PC-3 (cell line): ENCODE measurements at regions not wholly inside any gene's neighbourhood (a gene's known extent, or its start where the extent isn't known, plus 50 kb on each side); places are given as distances from the start of the nearest gene placed in this dataset.

ENCODE experiments used
- EZH2 ChIP-seq: fragments of 300-600 bp; sonication (generic); IDR thresholded peaks from one replicate; pipeline ENCODE4 v1.6.1; 2017; ENCODE audit warnings: antibody characterized with exemption, mild to moderate bottlenecking, low read length; ENCODE audit not compliant: unreplicated experiment
- TF ChIP-seq, protein P1 (sequence below): fragments of 300-600 bp; sonication (generic); conservative IDR thresholded peaks from 2 replicates; pipeline ENCODE4 v1.5.1; 2017; ENCODE audit warnings: antibody characterized with exemption, low read depth, mild to moderate bottlenecking, low read length

DNA sequence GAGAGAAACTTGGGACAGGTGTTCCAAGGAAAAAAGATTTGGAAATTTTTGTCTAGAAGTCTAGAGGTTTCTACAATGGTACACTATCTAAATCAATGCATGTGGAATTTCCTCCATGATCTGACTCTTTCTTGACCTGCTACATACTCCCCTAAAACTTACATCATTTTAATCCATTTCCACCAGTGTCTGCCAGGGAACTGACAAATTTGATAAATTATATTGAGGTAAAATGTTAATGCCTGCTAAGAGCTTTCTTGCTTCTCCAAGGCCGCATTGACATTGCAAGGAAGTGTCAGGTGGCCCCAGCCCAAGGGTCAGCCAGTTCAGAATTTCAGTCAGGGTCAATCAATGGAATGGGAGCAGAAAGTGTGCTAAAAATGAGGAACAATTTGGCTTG is 163.4 kb upstream of the FBXL17 start:
- TF ChIP-seq, protein P1, sequence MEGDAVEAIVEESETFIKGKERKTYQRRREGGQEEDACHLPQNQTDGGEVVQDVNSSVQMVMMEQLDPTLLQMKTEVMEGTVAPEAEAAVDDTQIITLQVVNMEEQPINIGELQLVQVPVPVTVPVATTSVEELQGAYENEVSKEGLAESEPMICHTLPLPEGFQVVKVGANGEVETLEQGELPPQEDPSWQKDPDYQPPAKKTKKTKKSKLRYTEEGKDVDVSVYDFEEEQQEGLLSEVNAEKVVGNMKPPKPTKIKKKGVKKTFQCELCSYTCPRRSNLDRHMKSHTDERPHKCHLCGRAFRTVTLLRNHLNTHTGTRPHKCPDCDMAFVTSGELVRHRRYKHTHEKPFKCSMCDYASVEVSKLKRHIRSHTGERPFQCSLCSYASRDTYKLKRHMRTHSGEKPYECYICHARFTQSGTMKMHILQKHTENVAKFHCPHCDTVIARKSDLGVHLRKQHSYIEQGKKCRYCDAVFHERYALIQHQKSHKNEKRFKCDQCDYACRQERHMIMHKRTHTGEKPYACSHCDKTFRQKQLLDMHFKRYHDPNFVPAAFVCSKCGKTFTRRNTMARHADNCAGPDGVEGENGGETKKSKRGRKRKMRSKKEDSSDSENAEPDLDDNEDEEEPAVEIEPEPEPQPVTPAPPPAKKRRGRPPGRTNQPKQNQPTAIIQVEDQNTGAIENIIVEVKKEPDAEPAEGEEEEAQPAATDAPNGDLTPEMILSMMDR: no peak
- TF ChIP-seq EZH2: no peak
